NCI-H187 (cell line): ENCODE measurements at regions not wholly inside any gene's neighbourhood (a gene's known extent, or its start where the extent isn't known, plus 50 kb on each side); places are given as distances from the start of the nearest gene placed in this dataset.

Source experiments
- DNase-seq, 2 experiments: peaks; one replicate each; lab custom pipeline; 2025; lab: John Stamatoyannopoulos, UW

DNA sequence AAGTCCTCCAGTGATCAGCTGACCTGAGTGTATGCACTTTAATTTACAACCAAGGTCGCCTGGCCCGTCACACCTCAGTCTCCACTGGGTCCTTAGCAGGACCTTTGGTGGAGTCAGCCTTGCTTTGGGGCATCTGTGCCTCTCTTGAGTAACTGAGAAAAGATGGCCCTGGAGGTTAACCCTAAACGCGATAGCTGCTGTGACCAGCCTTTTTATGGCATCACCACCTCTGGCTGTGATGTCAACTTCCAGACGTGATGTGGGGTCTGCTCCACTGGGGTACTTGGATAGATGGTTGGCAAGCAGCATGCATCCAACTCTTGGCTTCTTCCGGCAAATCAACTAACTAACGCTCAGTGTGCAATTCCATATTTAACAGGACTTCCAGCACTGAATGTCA, 122.8 kb upstream of the RTL1 start:
- DNase-seq = no peak

DNA sequence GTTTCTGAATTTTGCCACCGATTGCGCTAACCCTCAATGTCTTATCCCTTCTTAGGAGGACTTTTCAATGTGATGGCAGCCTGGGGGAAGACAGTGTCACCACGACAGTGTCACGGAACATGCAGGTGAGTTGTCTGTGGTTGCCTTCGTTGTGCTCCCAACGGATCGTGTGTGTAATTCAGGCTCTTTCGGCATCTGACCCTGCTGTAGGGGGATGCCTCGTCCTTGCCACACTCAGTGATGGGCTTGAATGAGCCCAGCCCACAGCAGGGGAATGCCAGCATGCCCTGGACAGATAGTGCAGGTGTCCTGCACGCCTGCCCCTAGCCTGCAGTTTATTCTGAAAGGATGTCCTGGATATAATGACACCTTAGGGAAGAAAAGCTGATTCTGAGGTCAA, 123.8 kb upstream of the RTL1 start:
- DNase-seq = no peak

DNA sequence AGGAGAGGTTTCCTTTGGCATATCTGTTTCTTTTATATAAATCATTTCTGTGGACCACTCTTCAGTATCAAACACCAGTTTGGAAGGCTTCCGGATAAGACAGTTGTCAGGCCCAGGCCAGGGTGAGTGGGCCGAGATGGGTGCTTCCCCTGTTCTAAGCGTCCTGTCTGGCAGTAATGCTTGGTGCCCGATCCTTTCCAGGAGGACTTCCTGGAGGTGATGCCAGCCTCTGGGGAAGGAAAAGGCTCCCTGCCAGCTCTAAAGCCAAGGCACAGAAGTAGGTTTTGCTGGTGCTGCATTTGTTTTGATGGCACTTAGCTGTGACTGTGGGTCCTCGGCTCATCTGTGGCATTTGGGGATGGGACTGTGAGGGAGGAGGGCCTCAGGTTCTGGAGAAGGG, 124.4 kb upstream of the RTL1 start:
- no peak for DNase-seq

DNA sequence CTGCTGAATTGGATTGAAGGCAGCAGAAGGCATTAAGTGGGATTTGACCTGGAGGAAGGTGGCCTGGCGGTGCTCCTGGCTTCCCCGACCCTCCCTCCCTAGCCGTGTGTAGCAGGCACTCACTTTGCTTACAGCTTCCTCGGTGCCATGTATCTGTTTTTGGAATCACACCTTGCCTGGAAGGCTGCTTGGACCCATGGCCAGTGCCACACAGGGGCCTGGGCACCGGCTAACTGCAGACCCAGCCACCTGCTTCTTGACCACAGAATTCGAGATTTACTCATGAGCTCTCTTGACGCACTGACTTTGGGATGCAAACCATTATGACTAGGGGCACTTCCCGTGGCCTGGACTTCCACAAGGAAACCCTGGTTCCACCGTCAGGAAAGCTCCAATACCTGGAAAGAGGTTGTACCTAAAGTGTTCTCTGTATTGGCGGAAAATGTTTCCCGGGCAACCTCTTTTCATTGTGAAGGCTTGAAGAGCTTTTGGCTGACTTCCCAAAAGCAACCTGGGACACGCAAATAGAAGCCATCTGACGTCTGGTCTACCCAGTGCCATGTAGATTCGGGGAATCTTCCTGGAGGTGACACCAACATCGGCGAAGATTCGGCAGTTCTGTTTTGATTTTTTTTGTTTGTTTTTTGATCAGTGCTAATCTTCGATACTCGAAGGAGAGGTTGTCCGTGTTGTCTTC, 125.6 kb upstream of the RTL1 start:
- no peak for DNase-seq

DNA sequence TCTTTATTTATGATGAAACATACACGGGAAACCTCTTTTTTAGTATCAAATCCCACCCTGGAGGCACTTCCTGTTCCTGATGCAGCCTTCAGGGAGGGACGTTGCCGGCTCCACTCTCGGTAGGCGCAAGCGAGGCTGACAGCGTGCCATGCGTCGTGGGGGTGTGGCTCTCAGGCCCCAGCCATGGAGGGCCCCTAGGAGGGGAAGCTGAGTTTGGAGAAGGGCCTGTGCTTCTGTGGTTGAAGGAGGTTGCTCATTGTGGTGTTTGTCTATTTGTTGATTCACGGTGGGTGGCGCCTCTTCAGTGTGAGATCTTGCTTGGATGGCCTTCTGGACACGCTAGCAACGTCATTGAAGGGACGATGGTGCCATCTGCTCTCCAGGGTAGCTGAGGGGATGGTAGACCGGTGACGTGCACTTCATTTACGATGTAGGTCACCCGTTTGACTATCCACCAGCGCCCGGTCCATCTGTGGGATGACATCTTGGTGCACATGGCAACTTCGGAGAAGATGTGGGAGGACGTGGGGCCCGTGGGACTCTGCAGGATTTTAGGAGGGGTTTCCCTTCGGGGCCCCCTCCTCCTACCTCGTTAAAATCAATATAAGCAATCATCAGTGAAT, 126.3 kb upstream of the RTL1 start:
- no peak for DNase-seq

DNA sequence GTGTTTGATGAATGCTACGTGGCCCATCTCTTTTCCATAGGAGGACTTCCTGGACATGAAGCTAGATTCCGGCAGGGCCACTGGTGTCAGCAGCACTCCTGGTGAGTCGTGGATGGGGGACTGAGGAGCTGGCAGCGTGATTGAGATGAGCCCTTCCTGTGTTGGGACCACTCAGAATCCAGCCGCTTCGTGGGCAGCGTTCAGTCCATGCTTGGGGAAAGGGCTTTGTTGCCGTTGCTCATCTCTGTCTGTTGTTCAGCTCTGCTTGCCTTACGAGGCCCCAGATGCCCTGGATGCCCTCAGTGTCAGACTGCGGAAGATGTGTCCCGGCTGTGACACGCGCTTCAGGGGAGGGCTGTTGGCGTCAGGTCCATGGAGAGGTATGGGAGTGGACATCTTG, 127.1 kb upstream of the RTL1 start:
- DNase-seq = no peak

DNA sequence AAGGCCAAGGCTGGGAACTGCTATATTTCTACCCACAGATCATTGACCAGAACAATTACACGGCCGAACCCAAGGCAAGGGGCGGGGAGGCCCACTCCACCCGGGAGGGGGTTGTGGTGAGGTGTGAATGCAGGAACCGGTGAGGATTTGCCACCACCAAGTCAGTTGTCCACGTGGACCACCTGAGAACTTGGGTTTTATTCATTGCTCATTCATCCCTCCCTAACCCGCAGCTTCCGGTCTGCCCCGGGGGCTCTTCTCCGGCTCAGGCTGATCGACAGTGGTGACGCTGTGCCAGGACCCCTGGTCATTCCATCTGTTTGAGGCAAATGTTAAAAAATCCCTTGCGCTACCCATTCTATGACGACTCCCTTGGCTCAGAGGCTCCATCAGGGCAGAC, 127.7 kb upstream of the RTL1 start:
- DNase-seq = no peak

DNA sequence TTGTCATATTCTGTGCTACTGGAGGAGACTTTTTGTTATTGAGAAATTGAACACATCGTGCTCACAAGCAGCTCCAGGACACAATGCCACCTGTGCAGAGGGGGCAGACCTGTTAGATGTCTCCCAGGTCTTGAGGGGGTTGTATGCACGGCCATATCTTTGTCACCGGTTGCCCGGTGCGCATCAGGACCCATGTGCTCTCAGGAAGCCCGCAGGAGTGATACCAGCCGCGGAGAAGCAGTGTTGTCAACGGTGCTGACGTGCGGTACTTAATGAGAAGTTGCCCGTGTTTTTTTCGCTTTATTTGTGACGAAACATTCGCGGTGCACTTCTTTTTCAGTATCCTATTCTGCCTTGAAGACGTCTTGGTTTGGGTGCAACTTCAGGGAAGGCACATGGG, 128.2 kb upstream of the RTL1 start:
- no peak for DNase-seq

DNA sequence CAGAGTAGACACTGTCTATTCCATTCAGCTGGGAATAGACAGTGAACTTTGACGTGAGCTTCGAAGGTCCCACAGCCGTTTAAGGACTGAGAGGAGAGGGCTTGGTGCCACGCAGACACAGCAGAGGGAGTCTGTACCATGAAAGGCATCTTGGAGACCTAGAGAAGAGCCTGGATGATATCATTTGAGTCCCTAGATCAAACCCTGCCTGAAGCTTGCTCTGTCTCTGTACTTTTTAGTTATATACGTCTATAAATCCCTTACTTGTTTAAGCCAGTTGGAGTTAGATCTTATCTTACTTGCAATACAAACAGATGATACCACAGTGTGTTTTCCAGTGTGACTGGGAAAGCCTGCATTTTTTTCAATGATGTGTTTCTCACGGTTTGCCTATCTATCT, 128.9 kb upstream of the RTL1 start:
- DNase-seq = no peak

DNA sequence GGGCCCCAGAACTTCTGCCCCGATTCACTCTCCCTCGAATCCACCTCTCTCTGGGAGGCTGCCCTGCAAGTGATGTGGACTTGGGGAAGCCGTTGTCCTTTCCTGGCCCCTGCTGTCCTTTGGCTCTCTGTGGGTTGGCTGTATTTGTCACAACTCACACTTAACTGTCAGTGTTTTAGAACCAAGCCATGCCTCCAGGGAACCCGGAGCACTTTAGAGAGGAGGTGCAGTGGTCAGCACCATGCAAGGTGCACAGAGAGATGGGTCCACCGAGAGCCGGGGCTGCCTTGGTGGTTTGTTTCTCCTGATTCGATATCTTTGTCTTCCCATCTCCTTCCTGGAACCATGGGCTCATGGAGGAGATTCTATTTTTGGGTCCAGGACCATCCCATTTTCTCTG, 129.5 kb upstream of the RTL1 start:
- DNase-seq = no peak

DNA sequence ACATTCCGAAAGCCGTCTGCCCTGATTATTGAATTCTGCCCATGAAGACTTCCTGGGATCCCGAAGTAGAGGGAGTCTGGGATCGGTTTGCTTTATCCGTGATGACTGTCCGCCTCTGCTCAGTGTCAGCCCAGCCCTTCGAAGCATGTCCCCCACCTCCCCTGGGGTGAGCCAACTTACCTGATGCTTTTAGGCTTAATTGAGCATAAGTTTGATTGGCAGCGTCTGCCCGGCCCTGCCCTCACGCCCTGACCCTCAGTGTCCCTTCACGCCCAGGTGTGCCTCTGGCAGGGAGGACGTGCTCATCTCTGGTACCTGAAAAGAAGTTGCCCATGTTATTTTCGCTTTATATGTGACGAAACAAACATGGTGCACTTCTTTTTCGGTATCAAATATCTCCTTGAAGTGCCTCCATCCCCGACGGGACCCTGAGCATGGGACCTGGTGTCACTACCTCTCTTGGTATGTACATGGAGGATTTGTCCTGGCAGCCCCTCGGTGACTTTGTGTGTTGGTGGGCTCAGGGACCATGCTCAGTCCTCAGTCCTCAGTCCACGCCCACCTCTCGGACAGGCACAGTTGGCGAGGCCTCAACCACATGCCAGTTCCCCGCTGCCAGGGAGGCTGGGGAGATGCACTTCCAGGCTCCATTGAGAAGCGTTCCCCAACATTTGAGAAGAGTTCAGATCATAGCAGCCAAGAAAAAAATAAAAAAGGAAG, 130.1 kb upstream of the RTL1 start:
- DNase-seq = no peak

DNA sequence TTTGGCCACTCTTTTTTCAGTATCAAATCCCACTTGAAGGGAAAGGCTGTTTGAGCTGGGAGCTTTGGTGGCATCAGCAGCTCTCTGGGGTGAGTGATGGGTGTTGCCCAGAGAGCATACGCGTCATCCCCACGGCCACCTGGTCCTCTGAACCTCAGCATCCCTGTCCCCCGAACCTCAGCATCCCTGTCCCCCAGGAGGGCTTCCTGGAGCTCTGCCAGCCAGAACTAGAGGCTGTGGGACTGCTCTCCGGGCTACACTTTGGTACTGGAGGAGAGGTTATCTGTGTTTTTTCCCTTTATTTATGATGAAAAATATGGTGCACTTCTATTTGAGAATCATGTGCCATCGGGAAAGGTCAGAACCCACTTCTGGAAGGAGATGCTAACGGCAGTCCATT, 131.5 kb upstream of the RTL1 start:
- DNase-seq = no peak

DNA sequence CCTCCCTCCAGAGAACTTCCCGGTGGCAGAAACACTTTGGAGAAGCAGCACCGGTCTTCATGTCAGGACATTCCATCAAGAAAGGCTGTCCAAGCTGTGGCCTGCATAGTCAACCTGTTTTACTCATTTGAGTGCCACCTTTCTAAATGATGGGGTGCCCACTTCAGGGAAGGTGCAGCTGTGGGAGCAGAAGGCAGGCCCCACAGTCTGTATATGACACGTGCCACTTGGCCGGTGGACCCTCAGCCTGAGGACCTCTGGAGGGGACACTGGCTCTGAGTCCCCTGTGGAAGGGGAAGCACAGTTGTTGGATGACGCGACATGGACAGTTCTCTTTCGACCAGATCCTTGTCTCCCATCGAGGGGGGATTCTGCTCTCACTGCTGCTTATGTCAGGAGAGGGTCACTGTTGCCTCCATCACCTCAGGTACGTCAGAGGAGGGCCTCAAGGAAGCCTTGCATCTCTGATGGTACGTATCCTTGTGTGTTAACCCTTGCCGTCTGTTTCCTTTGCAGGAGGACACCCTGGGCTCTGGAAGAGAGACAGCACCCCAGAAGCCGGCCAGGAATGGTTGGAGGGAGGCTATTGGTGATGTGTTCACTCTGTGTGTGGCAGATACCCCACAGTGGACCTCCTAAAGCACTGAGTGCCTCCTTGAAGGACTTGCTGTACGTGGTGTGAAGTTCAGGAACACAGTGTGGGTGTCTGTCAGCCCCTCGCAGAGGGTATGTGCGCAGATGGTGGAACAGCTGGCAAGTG, 132.1 kb upstream of the RTL1 start:
- no peak for DNase-seq

DNA sequence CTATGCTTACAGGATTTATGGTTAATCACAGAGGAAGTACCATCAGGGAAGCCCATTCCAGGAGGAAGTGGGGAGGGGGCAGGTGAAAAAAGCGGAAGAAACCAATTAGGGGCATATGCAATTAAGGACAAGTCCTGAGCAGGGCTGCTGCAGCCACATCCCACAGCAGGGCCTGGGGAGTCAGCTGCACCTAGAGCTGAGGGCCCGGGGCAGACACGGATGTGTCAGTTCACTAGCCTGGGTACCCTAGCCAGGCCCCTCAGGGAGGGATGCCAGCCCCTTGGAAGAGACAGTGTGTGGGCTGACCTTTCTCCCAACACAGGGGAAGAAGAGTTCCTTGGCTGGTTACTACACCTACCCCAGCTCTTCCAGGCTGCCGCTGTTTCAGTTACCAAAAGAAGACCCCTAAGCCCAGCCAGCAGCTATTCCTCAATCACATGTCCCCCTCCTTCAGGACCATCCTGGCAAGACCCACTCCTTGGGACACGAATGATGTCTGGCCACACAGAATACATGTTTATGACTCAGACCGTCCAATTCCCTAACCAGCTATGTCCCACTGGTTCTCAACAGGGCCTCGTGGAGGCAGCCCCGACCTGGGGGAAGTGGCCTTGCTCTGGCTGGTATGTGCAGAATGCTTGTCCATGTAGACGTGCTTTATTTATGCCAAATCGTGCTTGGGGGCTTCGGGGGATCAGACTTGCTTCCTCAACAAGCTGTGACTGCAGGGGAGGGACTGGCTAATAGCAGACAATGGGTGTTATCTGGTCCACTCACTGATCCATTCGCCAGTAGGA, 133.7 kb upstream of the RTL1 start:
- no peak for DNase-seq

DNA sequence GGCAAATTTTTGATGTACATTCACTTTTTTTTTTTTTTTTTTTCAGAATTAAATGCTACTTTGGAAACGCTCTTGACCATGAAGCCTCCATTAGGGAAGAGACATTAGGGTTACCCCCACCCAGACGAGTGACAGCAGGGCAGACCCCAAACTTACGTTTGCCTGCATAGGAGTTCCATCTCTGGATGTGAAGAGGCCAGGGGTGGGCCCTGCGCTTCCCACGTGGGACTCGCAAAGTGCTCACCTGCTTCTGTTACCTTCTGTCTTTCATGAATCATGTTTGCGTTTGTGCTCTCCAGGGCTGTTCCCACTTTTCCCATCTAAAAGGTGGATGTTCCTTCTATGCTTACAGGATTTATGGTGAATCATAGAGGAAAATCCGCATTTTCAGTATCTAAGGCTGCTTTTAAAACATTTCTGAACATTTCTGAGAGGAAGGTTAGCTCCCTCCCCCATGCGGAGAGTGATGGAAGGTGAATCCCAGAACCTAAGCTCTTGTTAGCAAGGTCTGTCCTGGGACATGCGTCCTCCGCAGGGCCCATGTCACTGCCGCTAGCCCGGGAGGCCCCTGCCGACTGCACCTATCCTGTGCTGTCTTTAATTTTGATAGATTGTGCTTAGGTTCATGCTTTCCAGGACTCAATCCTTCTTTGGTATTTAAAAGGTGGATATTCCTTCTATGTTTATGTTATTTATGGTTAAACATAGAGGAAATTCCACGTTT, 135.7 kb upstream of the RTL1 start:
- no peak for DNase-seq

DNA sequence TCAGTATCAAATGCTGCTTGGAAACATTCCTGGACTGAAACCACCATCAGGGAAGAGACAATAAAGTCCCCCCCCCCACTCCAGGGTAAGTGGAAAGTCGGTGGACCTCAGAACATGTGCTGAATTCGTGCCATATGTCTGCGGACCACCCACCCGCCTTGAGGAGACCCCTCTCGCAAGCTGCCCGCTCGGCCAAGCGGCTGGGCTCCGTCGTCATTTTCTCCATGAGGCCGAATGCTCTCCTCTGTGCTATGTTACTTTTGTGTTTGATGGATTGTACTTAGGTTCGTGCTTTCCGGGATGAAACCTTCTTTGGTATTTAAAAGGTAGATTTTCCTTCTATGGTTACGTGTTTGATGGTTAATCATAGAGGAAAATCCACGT, 136.2 kb upstream of the RTL1 start:
- no peak for DNase-seq

DNA sequence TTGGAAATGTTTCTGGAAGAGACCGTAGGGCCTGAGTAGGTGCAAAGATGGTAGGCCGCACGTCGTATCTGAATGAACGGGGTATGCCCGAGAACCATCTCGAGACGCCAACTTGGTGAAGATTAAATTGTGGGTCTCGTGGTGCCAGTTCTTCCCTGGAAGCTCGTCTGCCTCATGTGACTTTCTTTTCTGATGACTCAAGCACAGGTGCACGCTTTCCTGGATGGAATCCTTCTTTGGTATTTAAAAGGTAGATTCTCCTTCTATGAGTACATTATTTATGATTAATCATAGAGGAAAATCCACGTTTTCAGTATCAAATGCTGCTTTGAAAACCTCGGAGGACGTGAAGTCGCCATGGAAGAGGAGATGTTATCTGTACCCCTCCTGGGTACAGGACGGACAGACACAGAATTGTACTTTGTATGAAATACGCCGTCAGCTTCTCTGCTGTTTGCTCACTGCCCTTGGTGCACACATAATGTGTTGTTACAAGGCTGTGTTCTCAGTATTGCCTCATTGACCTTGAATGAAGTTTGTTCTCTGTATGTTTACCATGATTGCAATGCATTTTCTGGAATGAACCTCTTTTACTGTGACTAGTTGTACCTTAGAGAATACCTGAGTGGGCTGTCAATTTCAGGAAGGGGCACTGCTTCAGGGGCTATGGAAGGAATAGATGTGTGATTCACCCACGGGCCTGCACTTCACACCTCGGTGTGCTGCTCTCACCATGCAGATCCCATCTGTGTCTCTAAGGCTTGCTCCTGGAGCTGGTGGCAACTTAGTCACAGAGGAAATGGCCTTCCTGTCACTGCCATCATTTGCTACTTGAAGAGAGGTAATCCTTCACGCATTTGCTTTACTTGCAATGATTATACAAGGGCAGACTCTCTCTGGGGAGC, 137.3 kb upstream of the RTL1 start:
- DNase-seq = no peak

DNA sequence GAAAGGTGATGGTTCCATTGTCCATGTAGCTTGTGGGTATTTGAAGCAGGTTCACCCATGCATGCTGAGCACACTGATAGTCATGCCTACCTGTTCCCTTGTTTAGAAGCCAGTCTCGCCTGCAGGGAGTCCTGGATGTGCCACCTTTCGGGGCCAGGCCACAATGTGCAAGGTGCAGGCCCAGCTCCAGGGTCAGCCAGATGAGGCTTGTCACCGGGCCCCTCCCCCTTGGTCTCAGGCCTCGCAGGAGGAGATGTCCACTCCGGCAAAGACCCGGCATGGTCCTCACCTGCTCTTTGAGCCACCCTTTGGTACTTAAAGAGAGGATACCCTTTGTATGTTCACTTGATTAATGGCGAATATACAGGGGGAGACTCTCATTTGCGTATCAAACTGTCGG, 140.4 kb upstream of the RTL1 start:
- no peak for DNase-seq

DNA sequence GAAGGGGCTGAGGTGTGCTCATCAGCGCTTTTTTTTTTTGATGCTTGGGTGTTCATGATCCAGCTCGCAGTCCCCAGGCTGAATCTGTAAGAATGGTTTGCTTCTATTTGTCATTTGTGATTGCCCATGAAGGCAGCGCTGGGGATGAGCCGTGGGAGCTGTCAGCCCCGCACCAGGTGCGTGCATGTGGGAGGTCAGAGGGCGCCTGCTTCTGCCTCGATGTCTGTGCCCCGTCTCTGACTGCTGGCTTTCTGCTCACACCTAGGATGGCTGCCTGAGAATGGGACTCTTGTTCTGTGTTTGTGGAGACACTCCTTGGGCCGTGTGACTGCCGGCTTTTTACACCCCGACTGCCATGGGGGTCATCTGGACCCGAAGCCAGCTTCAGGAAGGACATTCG, 141.2 kb upstream of the RTL1 start:
- DNase-seq = no peak

DNA sequence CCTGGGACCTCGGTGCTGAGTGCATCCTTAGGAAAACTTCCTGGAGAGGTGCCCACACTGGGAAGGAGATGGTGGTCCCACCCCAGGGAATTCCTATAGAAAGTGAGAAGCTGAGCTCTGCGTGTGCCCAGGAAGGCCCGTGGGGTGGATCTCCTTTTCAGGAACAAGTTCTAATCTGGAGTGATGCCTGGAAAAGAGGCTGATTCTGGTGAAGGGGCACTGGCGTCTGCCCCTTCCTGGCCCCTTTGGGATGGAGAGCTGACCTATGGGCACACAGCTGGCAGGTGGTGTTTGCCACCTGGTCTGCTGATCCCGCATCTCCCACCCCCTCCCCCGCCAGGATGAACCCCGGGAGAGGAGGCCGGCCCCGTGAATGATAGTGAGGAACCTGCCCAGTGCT, 142.0 kb upstream of the RTL1 start:
- DNase-seq = no peak
